ENCODE measurements at regions not wholly inside any gene's neighbourhood (a gene's known extent, or its start where the extent isn't known, plus 50 kb on each side); places are given as distances from the start of the nearest gene placed in this dataset.

DNA sequence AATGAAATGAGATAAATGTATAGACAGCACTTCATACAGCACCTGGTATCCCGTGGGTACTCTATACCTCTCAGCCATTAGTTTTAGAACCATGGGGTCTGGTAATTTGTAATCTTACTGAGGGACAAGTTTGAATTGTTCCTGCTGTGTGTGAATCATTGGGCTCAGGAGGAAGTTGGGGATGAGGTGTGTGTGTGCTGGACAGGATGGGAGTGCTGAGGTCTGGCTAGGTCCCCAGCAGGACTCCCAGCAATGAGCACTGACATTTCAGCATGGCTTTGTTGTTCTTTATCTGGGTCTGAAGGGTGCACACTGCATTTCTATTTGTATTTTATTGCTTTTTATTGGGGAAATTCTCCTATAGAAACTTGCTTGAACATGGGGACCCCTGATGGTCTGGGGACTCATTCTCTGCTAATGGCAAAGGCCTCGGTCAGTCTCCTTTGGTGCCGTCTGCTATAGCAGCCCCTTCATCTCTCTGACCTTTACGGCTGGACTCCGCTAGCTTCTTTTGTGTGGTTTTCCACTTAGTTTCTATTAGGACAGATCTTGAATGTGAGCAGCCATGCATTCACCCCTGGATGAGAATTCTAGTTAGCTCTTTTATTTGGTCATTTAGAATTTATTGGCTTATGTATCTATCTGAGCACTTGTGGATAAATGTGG lies 98.1 kb downstream of the SREK1 start (continued):
- TF ChIP-seq, protein P1, sequence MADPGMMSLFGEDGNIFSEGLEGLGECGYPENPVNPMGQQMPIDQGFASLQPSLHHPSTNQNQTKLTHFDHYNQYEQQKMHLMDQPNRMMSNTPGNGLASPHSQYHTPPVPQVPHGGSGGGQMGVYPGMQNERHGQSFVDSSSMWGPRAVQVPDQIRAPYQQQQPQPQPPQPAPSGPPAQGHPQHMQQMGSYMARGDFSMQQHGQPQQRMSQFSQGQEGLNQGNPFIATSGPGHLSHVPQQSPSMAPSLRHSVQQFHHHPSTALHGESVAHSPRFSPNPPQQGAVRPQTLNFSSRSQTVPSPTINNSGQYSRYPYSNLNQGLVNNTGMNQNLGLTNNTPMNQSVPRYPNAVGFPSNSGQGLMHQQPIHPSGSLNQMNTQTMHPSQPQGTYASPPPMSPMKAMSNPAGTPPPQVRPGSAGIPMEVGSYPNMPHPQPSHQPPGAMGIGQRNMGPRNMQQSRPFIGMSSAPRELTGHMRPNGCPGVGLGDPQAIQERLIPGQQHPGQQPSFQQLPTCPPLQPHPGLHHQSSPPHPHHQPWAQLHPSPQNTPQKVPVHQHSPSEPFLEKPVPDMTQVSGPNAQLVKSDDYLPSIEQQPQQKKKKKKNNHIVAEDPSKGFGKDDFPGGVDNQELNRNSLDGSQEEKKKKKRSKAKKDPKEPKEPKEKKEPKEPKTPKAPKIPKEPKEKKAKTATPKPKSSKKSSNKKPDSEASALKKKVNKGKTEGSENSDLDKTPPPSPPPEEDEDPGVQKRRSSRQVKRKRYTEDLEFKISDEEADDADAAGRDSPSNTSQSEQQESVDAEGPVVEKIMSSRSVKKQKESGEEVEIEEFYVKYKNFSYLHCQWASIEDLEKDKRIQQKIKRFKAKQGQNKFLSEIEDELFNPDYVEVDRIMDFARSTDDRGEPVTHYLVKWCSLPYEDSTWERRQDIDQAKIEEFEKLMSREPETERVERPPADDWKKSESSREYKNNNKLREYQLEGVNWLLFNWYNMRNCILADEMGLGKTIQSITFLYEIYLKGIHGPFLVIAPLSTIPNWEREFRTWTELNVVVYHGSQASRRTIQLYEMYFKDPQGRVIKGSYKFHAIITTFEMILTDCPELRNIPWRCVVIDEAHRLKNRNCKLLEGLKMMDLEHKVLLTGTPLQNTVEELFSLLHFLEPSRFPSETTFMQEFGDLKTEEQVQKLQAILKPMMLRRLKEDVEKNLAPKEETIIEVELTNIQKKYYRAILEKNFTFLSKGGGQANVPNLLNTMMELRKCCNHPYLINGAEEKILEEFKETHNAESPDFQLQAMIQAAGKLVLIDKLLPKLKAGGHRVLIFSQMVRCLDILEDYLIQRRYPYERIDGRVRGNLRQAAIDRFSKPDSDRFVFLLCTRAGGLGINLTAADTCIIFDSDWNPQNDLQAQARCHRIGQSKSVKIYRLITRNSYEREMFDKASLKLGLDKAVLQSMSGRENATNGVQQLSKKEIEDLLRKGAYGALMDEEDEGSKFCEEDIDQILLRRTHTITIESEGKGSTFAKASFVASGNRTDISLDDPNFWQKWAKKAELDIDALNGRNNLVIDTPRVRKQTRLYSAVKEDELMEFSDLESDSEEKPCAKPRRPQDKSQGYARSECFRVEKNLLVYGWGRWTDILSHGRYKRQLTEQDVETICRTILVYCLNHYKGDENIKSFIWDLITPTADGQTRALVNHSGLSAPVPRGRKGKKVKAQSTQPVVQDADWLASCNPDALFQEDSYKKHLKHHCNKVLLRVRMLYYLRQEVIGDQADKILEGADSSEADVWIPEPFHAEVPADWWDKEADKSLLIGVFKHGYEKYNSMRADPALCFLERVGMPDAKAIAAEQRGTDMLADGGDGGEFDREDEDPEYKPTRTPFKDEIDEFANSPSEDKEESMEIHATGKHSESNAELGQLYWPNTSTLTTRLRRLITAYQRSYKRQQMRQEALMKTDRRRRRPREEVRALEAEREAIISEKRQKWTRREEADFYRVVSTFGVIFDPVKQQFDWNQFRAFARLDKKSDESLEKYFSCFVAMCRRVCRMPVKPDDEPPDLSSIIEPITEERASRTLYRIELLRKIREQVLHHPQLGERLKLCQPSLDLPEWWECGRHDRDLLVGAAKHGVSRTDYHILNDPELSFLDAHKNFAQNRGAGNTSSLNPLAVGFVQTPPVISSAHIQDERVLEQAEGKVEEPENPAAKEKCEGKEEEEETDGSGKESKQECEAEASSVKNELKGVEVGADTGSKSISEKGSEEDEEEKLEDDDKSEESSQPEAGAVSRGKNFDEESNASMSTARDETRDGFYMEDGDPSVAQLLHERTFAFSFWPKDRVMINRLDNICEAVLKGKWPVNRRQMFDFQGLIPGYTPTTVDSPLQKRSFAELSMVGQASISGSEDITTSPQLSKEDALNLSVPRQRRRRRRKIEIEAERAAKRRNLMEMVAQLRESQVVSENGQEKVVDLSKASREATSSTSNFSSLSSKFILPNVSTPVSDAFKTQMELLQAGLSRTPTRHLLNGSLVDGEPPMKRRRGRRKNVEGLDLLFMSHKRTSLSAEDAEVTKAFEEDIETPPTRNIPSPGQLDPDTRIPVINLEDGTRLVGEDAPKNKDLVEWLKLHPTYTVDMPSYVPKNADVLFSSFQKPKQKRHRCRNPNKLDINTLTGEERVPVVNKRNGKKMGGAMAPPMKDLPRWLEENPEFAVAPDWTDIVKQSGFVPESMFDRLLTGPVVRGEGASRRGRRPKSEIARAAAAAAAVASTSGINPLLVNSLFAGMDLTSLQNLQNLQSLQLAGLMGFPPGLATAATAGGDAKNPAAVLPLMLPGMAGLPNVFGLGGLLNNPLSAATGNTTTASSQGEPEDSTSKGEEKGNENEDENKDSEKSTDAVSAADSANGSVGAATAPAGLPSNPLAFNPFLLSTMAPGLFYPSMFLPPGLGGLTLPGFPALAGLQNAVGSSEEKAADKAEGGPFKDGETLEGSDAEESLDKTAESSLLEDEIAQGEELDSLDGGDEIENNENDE (IDR thresholded peaks at IDR 0.05; ENCODE audit: insufficient replicate concordance, low read length) = no peak
- TF ChIP-seq CBX5 (IDR thresholded peaks at IDR 0.05; ENCODE audit: low read depth, low read length) (no peak), SP2 (IDR thresholded peaks at IDR 0.05; ENCODE audit: low read length) (no peak), TAF1 (IDR thresholded peaks at IDR 0.05; ENCODE audit: low read depth, low read length) (no peak), CHD2 (IDR thresholded peaks at IDR 0.05; ENCODE audit: low read length) (no peak), RNF2 (IDR thresholded peaks at IDR 0.05; ENCODE audit: borderline replicate concordance, low read depth, low read length, missing control alignments, poor library complexity, severe bottlenecking) (no peak), CEBPB (IDR thresholded peaks at IDR 0.05; ENCODE audit: low read depth, low read length) (no peak)
